Trophoblast cell (in vitro differentiated cells and primary cell): ENCODE measurements at regions not wholly inside any gene's neighbourhood (a gene's known extent, or its start where the extent isn't known, plus 50 kb on each side); places are given as distances from the start of the nearest gene placed in this dataset.
A peak's percentile ranks its signal among the peaks of the same experiment; 100 is the strongest.

Source experiments
- DNase-seq, 2 donors: peaks; one replicate each; pipeline ENCODE4 v3.0.0-alpha.2; 2016
- H2AFZ ChIP-seq: 2 replicates; pipeline ENCODE4 v1.6.1; 2013; ENCODE audit warnings: low read length, moderate library complexity, mild to moderate bottlenecking; ENCODE audit not compliant: insufficient read depth, poor library complexity
- H2AK5ac ChIP-seq: 2 replicates; pipeline ENCODE4 v1.6.1; 2013; ENCODE audit warnings: mild to moderate bottlenecking, low read length
- H2BK120ac ChIP-seq: 2 replicates; pipeline ENCODE4 v1.6.1; 2013; ENCODE audit warnings: low read length, mild to moderate bottlenecking, moderate library complexity; ENCODE audit not compliant: insufficient read depth, poor library complexity
- H2BK12ac ChIP-seq: 2 replicates; pipeline ENCODE4 v1.6.1; 2013; ENCODE audit warnings: mild to moderate bottlenecking, low read length, moderate library complexity
- H2BK5ac ChIP-seq: 2 replicates; pipeline ENCODE4 v1.6.1; 2013; ENCODE audit warnings: low read length, low read depth, moderate library complexity, mild to moderate bottlenecking; ENCODE audit not compliant: poor library complexity
- H3K14ac ChIP-seq: 2 replicates; pipeline ENCODE4 v1.6.1; 2013; ENCODE audit warnings: mild to moderate bottlenecking, low read length
- H3K18ac ChIP-seq: 2 replicates; pipeline ENCODE4 v1.6.1; 2013; ENCODE audit warnings: mild to moderate bottlenecking, low read length
- H3K23ac ChIP-seq: 2 replicates; pipeline ENCODE4 v1.6.1; 2013; ENCODE audit warnings: low read length
- H3K27ac ChIP-seq: 2 replicates; pipeline ENCODE4 v1.5.1; 2013; ENCODE audit warnings: low read depth, mild to moderate bottlenecking, inconsistent platforms, low read length, moderate library complexity
- H3K27me3 ChIP-seq: 2 replicates; pipeline ENCODE4 v1.6.1; 2013; ENCODE audit warnings: inconsistent platforms, mild to moderate bottlenecking, low read length, moderate library complexity; ENCODE audit not compliant: insufficient read depth
- H3K36me3 ChIP-seq, 2 experiments: 1 replicate in 1 of 2; 2 replicates in 1 of 2; pipeline ENCODE4 v1.6.1; 2013; ENCODE audit warnings: low read length in 2 of 2, mild to moderate bottlenecking in 2 of 2, moderate library complexity in 1 of 2; ENCODE audit not compliant: insufficient read depth in 2 of 2, control insufficient read depth in 1 of 2
- H3K4ac ChIP-seq: 2 replicates; pipeline ENCODE4 v1.6.1; 2013; ENCODE audit warnings: low read depth, mild to moderate bottlenecking, low read length, moderate library complexity
- H3K4me1 ChIP-seq, 2 experiments: 1 replicate in 1 of 2; 2 replicates in 1 of 2; pipeline ENCODE4 v1.6.1; 2013; ENCODE audit warnings: low read length in 2 of 2, mild to moderate bottlenecking in 2 of 2, moderate library complexity in 1 of 2; ENCODE audit not compliant: insufficient read depth in 2 of 2, control insufficient read depth in 1 of 2
- H3K4me2 ChIP-seq: 2 replicates; pipeline ENCODE4 v1.6.1; 2013; ENCODE audit warnings: inconsistent platforms, mild to moderate bottlenecking, low read length, moderate library complexity
- H3K4me3 ChIP-seq: 2 replicates; pipeline ENCODE4 v1.5.1; 2013; ENCODE audit warnings: mild to moderate bottlenecking, low read depth, low read length, inconsistent platforms
- H3K79me1 ChIP-seq: one replicate; pipeline ENCODE4 v1.6.1; 2013; ENCODE audit warnings: low read length
- H3K79me2 ChIP-seq: 2 replicates; pipeline ENCODE4 v1.6.1; 2013; ENCODE audit warnings: low read length, mild to moderate bottlenecking; ENCODE audit not compliant: control insufficient read depth, insufficient read depth, poor library complexity
- H3K9ac ChIP-seq: 2 replicates; pipeline ENCODE4 v1.6.1; 2013; ENCODE audit warnings: mild to moderate bottlenecking, low read length
- H3K9me3 ChIP-seq: 2 replicates; pipeline ENCODE4 v1.6.1; 2013; ENCODE audit warnings: low read depth, mild to moderate bottlenecking, control low read depth, inconsistent platforms, low read length; ENCODE audit not compliant: insufficient read depth
- H4K12ac ChIP-seq: 2 replicates; pipeline ENCODE4 v1.6.1; 2013; ENCODE audit warnings: low read depth, mild to moderate bottlenecking, low read length, moderate library complexity
- H4K8ac ChIP-seq: 2 replicates; pipeline ENCODE4 v1.6.1; 2013; ENCODE audit warnings: low read depth, mild to moderate bottlenecking, low read length, moderate library complexity
- H4K91ac ChIP-seq: one replicate; pipeline ENCODE4 v1.6.1; 2013; ENCODE audit warnings: low read depth, mild to moderate bottlenecking, low read length, moderate library complexity
- WGBS: extraction: QIAGEN DNeasy Blood & Tissue Kit; methylation state at CpG from one replicate; pipeline ENCODE4 v1.1.7; 2013; ENCODE audit warnings: missing lambda C conversion rate; ENCODE audit not compliant: insufficient read length, insufficient coverage; ENCODE audit errors: extremely low coverage; 5-methylcytosine and 5-hydroxymethylcytosine counted together

DNA sequence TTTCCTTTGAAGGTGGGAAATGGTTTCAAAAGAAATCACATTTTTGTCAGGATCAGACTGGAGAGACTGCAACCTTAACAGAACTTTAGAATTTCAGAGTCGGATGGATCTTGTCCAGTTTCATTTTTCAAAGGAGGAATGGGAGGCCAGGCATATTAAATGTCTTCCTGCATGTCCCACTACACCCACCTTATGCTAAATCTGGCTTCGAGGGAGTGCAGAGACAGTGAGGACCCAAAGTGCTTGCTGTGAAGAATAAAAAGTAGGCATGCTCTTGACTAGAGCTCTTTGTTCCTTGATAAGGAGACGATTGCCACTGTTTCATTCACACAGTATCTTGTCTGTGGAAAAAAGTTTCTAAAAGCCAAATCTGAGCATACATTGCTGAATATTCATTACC lies 197.6 kb downstream of the SLC4A3 start:
- no peak overlapping the region for H3K27ac ChIP-seq
- H4K12ac ChIP-seq: no peak overlapping the region
- H3K4me2 ChIP-seq: no peak overlapping the region
- no peak overlapping the region for H3K14ac ChIP-seq
- no peaks in the 10 kb centered on the region for H3K79me2 ChIP-seq
- no peak overlapping the region for H4K8ac ChIP-seq
- no peak overlapping the region for H2BK5ac ChIP-seq
- H3K4ac ChIP-seq: no peak overlapping the region
- no peak overlapping the region for H2AK5ac ChIP-seq
- H3K9me3 ChIP-seq: peaks cover 1% of the 10 kb centered on the region
- no peak overlapping the region for H3K9ac ChIP-seq
- no peak overlapping the region for H2BK12ac ChIP-seq
- H4K91ac ChIP-seq: no peak overlapping the region
- no peaks in the 10 kb centered on the region for H3K4me1 ChIP-seq
- H3K18ac ChIP-seq: no peak overlapping the region
- H3K79me1 ChIP-seq: no peaks in the 10 kb centered on the region
- WGBS: no CpG with 5 or more reads among the region's 3 CpGs
- no peaks in the 10 kb centered on the region for H3K27me3 ChIP-seq
- H3K23ac ChIP-seq: no peak overlapping the region
- no peak overlapping the region for H2AFZ ChIP-seq
- H3K36me3 ChIP-seq: no peaks in the 10 kb centered on the region
- DNase-seq: no peak
- H2BK120ac ChIP-seq: no peak overlapping the region
- H3K4me3 ChIP-seq: no peak overlapping the region

GRCh38 chr2:219828127-219828526 lies 200.7 kb downstream of the SLC4A3 start:
- Histone ChIP-seq H3K79me2 (no peaks in the 10 kb centered on the region), H2AFZ (no peak overlapping the region), H3K9ac (peak overlapping the region; percentile 39), H3K14ac (no peak overlapping the region), H3K27ac (no peak overlapping the region), H3K23ac (no peak overlapping the region), H3K4me3 (no peak overlapping the region), H2AK5ac (no peak overlapping the region), H3K4ac (no peak overlapping the region), H3K27me3 (no peaks in the 10 kb centered on the region), H2BK120ac (no peak overlapping the region), H3K4me2 (no peak overlapping the region), H2BK12ac (no peak overlapping the region), H3K4me1 (no peaks in the 10 kb centered on the region), H2BK5ac (no peak overlapping the region), H3K18ac (no peak overlapping the region), H3K36me3 (no peaks in the 10 kb centered on the region), H3K9me3 (peaks cover 3% of the 10 kb centered on the region), H3K79me1 (no peaks in the 10 kb centered on the region), H4K12ac (no peak overlapping the region), H4K8ac (no peak overlapping the region), H4K91ac (no peak overlapping the region)
- no CpG with 5 or more reads among the region's 5 CpGs for WGBS
- no peak for DNase-seq

GRCh38 chr2:219829667-219830352 lies 202.4 kb downstream of the SLC4A3 start:
- H3K4me2 ChIP-seq: no peak overlapping the region

GRCh38 chr2:219830353-219830738 lies 202.9 kb downstream of the SLC4A3 start:
- H4K91ac ChIP-seq: no peak overlapping the region
- DNase-seq: no peak
- H3K79me1 ChIP-seq: no peaks in the 10 kb centered on the region
- H3K9me3 ChIP-seq: peaks cover 3% of the 10 kb centered on the region
- no peak overlapping the region for H2BK12ac ChIP-seq
- no peak overlapping the region for H3K23ac ChIP-seq
- no peaks in the 10 kb centered on the region for H3K27me3 ChIP-seq
- no peak overlapping the region for H3K4me2 ChIP-seq
- no peak overlapping the region for H3K14ac ChIP-seq
- no peaks in the 10 kb centered on the region for H3K36me3 ChIP-seq
- no peak overlapping the region for H4K8ac ChIP-seq
- no peak overlapping the region for H3K18ac ChIP-seq
- H3K27ac ChIP-seq: no peak overlapping the region
- no peak overlapping the region for H3K4ac ChIP-seq
- H2AFZ ChIP-seq: no peak overlapping the region
- no CpG with 5 or more reads among the region's 5 CpGs for WGBS
- H2BK5ac ChIP-seq: no peak overlapping the region
- H2AK5ac ChIP-seq: no peak overlapping the region
- no peak overlapping the region for H3K9ac ChIP-seq
- H2BK120ac ChIP-seq: no peak overlapping the region
- H4K12ac ChIP-seq: no peak overlapping the region
- no peaks in the 10 kb centered on the region for H3K4me1 ChIP-seq
- no peaks in the 10 kb centered on the region for H3K79me2 ChIP-seq
- H3K4me3 ChIP-seq: no peak overlapping the region

More at GRCh38 chr2:219829667-219830352, 202.4 kb downstream of the SLC4A3 start:
- no peak overlapping the region for H3K14ac ChIP-seq
- no peak overlapping the region for H2BK120ac ChIP-seq
- no peaks in the 10 kb centered on the region for H3K79me2 ChIP-seq
- H3K27me3 ChIP-seq: no peaks in the 10 kb centered on the region
- no peaks in the 10 kb centered on the region for H3K79me1 ChIP-seq
- no peak overlapping the region for H3K18ac ChIP-seq
- no CpG with 5 or more reads among the region's 20 CpGs for WGBS
- no peak overlapping the region for H3K4ac ChIP-seq
- DNase-seq: no peak
- peaks cover 3% of the 10 kb centered on the region for H3K9me3 ChIP-seq
- H3K27ac ChIP-seq: no peak overlapping the region
- no peak overlapping the region for H4K8ac ChIP-seq
- no peak overlapping the region for H4K91ac ChIP-seq
- no peak overlapping the region for H3K4me3 ChIP-seq
- no peak overlapping the region for H2AK5ac ChIP-seq
- no peak overlapping the region for H4K12ac ChIP-seq
- no peak overlapping the region for H3K23ac ChIP-seq
- no peak overlapping the region for H2BK12ac ChIP-seq
- H2AFZ ChIP-seq: no peak overlapping the region
- H2BK5ac ChIP-seq: no peak overlapping the region
- H3K36me3 ChIP-seq: no peaks in the 10 kb centered on the region
- H3K9ac ChIP-seq: no peak overlapping the region
- no peaks in the 10 kb centered on the region for H3K4me1 ChIP-seq
